LNCaP clone FGC (cell line): ENCODE measurements at regions not wholly inside any gene's neighbourhood (a gene's known extent, or its start where the extent isn't known, plus 50 kb on each side); places are given as distances from the start of the nearest gene placed in this dataset.

ENCODE experiments used
- DNase-seq: peaks from one replicate; pipeline ENCODE4 v3.0.0-alpha.2; 2011; ENCODE audit warnings: low read depth
- H3K4me3 ChIP-seq: 2 replicates; pipeline ENCODE4 v1.5.1; 2011; ENCODE audit warnings: mild to moderate bottlenecking, low read depth, low read length, control low read depth
- CTCF ChIP-seq: IDR thresholded peaks from 2 replicates; pipeline ENCODE4 v1.5.1; 2012; ENCODE audit warnings: mild to moderate bottlenecking; ENCODE audit not compliant: control insufficient read depth, insufficient read depth; ENCODE audit errors: extremely low read depth

- no peak for TF ChIP-seq CTCF
- no peak for DNase-seq
- H3K4me3 ChIP-seq = no peak overlapping the region
Observed at GRCh38 chr14:55762595-55763232, 182.7 kb downstream of the KTN1 start.

GRCh38 chr14:55764784-55765183 is 184.8 kb downstream of the KTN1 start:
- DNase-seq = no peak
- no peak overlapping the region for H3K4me3 ChIP-seq
- TF ChIP-seq CTCF = no peak

GRCh38 chr14:55766071-55766470 is 186.1 kb downstream of the KTN1 start:
- TF ChIP-seq CTCF = no peak
- no peak overlapping the region for H3K4me3 ChIP-seq
- no peak for DNase-seq

- H3K4me3 ChIP-seq = no peak overlapping the region
- no peak for DNase-seq
- TF ChIP-seq CTCF = no peak
Observed at GRCh38 chr14:55767286-55767685, 187.3 kb downstream of the KTN1 start.

- TF ChIP-seq CTCF = no peak
- no peak overlapping the region for H3K4me3 ChIP-seq
- DNase-seq = no peak
Observed at GRCh38 chr14:55769877-55770276, 189.9 kb downstream of the KTN1 start.

GRCh38 chr14:55771242-55771981 is 191.4 kb downstream of the KTN1 start:
- TF ChIP-seq CTCF = no peak
- DNase-seq = no peak
- H3K4me3 ChIP-seq = no peak overlapping the region

GRCh38 chr14:55772486-55772885 is 192.5 kb downstream of the KTN1 start:
- H3K4me3 ChIP-seq = no peak overlapping the region
- TF ChIP-seq CTCF = no peak
- no peak for DNase-seq
